ENCODE measurements at regions not wholly inside any gene's neighbourhood (a gene's known extent, or its start where the extent isn't known, plus 50 kb on each side); places are given as distances from the start of the nearest gene placed in this dataset.

DNA sequence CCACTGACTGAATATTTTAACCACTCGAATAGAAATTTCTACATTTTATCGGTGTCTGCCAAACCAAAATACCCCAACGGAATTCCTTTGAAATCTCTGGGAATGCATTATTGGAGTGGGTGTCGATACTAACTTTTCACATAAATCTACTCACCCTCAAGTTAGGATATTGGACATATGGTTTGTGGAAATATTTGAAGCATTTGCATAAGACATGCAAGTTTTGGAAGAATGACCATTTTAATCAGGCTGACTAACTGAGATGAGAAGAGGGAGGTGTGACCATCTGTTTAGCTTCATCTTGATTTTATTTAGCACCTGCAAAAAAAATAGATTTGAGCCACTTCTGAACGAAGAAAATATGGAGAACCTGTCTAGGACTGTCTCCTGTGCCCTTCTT, 61.2 kb downstream of the KLF6 start:
- no peak for DNase-seq (ENCODE audit: low read depth)

DNA sequence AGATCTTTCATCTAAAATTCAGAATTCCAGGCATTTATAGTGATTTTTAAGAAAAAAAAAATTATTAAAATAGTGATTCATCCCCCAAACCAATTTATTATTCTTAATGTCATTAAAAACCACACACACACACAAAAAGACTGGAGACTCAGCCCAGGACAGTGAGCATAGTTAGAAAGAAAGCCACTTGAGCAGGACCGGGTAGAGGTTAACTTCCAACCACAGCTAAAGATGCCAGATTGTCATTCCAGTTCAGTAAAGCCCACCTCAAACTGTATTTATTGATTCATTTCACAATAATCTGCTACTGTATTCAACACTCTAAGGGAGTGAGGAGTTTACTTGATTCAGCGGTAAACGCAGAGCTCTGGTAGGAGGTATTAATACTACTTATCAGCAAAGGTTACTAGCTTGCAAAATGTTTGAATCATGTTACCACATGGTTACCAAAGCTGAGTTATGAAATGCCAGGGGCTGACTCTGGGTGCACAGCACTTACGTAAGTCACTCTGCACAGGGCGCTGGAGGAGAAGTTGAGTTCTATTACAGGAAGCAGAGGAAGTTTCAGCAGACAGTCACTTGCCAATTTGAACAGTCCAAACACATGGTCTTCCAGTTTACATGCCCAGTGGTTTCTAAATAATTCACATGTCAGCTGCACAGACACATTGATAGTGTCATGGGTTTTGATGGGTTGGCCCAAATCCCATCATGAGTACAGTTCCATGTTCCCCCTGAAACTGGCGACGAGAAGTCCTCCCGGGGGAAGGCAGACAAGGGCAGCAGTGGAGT, 64.6 kb downstream of the KLF6 start:
- peak; percentile 50 for DNase-seq (ENCODE audit: low read depth)

DNA sequence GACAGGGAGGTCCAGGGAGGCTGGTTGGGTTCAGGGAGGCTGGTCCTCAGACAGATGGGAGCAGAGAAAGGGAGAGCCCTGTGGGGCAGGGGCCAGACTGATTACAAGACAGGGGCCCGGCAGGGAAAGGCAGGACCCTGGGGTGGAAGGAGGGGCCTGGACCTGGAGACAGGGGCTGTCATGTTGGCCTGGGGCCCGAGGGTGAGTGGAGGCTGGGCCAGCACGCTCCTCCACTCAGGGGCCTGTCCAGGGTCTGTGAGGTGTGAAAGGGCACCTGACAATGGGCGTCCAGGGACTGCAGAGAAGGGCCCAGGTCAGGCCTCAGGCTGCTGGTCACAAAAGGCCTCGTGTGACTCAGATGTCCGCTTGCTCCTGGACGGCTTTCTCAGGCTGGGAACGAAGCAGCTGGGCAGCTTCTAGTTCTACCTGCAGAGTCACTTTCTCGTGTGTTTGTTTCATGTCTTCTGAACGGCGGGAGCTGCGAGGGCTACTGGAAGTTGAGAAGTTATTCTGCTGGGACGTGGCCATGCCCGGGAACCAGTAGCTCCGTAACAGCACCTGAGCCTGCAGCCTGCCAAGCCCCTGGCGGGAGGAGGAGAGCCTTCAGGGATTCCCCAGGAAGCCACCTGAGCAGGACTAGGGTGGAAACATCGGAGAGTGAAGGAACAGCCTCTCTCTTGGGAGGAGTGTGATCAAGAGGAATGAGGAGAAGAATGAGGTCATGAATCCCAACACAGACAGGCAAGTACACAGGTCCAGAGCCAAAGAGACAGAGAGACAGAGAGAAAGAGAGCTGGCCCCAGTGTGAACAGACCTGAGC, 65.8 kb downstream of the KLF6 start:
- DNase-seq (ENCODE audit: low read depth) = no peak

DNA sequence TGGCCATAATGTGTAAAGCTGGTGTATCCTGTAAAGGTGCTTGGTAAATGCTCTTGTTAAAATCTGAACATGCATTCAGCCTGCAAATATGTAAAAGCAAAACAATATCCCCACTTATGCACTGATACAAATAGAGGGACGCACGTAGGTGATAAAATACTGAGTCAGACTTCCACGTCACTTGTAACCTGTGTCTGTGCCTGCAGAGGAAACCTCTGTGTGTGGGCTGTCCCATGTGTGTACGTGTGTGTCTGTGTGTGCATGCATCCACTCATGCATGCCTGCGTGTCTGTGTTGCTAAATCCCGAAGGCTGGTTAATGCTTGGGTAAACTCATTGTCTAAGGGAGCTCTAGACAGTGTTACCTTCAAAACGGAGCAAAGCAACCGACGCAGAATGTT, 68.9 kb downstream of the KLF6 start:
- no peak for DNase-seq (ENCODE audit: low read depth)

DNA sequence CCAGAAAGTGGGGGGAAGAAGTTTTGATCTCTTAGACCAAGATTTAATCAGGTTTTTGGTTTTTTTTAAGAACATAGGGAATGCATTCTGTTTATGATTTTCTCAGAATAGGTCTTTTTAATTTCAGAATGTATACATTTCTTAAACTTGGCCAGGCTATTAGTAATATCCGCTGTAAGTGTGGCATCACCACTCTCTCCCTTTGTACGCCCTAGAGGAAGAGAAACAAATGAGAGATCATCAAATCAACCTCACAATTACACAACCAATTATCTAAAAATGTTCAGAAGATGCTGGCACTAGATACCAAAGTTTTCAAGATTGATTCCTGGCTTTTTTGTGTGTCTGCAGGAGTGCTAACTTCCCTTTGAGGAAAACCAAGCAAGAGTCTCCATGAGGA, 70.0 kb downstream of the KLF6 start:
- DNase-seq (ENCODE audit: low read depth) = no peak

DNA sequence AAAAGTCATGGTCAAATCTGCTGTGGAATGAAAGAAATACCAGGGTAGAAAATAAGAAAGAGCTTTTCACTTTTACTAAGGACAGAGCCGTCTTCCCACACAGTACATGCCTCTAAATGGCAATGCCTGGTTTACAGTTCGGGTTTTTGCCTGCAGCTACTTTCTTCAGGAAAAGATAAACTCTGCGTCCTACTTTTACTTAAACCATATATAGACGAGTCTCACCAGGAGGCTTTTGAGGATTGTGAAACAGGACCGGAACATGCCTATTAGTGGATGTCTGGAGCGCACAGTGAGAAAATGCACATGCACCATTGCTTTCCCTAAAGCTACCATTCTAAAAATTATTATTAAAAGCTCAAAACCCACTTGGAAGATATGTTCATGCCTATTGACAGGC, 70.5 kb downstream of the KLF6 start:
- DNase-seq (ENCODE audit: low read depth) = no peak

DNA sequence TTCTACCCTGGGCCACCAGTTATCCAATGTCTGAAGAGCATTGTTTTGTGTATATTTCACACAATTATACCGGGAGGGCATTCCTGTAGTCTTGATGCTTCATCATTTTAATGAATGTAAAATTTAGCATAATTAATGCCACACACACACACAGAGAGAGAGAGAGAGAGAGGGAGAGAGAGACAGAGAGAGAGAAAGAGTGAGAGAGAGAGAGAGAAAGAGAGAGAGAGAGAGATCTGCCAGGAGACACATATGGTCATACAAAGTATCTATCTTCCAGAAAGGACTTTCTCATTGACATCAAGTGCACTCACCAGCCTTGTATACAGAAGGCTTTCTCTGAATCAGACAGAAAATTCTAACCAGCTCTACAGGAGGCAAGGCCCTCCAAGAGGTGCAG, 72.3 kb downstream of the KLF6 start:
- no peak for DNase-seq (ENCODE audit: low read depth)

DNA sequence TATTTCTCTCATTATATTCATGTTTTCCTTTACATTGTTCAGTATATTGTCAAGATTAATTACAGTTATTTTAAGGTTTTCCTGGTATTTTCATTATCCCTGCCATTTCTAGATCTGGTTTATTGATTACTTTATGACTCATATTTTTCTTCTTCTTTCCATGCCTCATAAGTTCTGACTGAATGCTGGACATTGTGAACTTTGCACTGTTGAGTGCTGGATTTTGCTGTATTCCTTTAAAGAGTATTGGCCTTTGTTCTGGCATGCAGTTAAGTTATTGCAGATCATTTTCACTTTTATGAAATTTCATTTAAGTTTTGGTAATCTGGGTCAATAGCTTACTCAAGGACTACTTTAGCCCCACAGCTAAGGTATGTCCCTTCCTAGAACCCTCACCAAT, 73.1 kb downstream of the KLF6 start:
- DNase-seq (ENCODE audit: low read depth) = no peak

DNA sequence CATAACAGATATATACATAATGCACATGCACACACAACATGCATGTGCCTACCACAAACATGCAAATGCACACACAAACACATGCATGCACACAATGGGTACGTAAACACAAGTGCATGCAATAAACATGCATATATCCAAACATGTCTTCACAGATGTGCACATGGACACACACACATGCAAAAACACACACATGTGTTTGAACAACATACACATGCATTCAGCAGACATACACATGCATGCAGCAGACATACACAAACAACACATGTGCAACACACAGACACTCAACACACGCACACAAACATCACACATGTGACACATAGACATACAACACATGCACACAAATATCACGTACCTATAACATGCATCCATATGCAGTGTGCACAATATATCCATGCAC, 74.2 kb downstream of the KLF6 start:
- DNase-seq (ENCODE audit: low read depth) = no peak

DNA sequence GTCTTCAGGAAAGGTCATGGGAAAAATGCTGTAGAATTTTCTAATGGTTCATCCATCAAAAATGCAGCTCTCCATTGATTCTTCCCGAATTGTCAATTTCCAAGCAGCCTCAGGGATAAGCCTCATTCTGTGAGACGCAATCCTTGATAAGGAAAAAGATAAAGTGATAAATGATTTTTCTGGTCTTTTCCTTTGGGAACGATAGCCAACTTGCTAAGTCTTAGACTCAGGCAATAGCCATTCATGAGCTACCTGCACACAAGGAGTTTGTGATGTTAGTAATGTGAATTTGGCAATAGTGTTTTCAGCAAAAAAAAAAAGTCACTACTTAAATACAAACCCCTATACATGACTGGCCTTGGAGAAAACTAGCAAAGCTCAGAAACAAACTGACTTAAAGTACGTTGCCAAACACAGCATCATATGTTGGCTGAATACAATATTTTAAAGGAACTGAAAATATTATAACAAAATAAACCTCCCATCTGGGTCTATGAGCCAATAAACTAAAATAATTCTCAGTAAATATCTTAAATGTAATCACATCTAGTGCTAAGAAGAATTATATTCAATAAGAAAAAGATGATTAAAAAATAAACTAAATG, 75.5 kb downstream of the KLF6 start:
- no peak for DNase-seq (ENCODE audit: low read depth)

DNA sequence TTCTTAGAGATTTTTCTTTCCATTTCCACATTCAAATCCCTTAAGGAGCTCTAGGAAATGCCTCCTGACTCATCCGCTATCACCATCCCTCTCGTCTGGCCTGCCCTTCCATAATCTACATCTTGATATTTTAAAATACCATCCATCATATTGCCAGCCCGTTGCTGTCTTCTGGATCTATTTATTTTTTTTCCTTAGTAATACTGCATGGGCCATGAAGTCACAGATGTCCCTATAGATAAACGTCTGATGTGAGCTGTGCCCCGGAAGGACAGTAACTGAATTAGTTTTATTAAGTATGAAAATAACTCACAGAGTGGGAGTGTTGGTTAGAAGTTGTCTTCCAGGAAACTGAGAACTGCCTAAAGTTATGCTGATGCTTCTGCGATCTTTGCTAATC, 76.2 kb downstream of the KLF6 start:
- DNase-seq (ENCODE audit: low read depth) = no peak

DNA sequence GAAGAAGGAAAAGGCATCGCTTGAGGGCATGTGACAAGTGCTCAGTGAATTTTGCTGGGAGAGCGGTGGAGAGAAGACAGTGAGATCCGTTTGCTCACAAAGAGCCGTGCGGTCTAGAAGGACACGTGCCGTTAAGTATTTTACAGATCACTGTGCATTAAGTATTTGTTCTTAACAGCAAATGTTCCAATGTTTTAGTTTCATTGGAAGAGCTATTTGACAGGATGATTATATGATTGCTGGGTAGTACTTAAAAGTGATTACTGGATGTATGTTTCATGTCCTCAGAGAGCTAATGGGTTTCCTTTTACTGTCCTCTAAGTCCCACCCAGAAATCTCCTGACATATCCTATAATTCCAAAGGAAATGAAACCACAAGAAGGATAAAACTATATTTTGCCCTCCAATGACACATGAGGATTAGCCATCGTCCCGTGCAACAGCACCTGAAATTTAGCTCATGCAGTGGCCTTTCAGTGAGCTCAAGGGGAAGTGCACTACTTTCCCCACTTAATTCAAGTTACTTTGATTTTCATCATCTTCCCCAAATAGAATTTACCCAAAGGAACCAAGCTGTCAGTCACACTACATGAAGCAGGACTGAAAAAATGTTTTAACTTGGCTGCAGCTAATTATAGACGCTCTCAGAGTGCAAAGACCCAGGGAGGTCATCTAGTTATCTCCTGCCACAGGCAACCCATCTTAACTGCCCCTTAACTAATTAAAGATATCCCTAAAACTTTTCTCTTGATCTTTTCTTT, 80.3 kb downstream of the KLF6 start:
- DNase-seq (ENCODE audit: low read depth) = no peak

DNA sequence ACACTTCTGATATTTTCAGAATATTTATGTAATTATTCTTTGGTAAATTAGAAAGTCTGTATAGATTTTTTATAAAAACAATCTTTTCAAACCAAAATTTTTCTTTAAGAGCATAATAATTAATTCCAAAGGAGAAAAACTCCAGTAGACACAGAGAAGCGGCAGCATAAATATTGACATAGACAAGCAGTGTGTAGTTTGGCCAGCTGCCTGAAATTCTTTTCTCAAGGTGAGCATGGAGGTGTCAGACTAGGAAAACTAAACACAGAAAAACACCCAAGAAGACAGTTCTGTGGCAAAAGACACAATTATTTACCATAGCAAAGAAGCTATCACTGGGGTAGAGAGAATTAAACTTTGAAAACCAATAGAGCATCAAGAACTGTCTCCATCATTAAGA, 82.4 kb downstream of the KLF6 start:
- DNase-seq (ENCODE audit: low read depth) = no peak

DNA sequence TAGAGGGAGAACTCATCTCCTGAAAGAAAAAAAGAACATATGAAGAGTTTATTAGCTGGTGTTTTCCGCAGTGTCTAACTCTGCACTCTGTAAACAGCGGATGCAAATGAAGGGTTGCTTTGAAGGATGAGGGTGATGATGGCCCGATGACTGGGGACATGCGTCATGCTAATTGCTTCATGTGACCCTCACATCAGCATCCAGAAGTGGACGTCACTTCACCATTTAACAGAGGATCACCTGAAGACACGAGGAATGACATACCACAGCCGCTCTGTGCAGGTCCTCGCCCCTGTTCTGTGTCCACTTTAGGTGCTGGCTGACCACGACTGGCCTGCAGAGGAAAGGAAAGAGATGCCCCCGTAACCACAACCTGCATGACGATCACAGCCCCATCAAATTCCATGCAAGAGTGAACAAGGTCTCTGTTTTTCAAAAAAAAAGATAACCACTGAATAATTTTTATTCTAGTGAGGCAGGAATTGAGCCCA, 82.9 kb downstream of the KLF6 start:
- no peak for DNase-seq (ENCODE audit: low read depth)

DNA sequence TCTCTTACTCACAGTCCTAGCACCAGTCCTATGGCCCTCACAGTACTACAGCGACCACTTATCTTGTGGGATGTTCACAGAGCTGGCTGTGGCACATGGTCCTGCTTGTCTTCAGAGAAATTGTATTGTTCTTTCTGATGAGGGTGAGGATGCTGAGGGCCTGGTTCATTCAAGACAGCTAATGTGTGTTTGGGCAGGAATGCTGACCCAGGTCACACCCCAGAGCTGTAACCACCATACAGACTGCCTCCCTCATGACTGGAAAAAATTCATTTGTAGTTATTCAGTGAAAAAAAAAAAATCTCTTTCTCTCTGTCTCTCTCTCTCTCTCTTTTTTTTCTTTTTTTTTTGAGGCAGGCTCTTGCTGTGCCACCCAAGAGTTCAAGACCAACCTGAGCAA, 83.5 kb downstream of the KLF6 start:
- no peak for DNase-seq (ENCODE audit: low read depth)

DNA sequence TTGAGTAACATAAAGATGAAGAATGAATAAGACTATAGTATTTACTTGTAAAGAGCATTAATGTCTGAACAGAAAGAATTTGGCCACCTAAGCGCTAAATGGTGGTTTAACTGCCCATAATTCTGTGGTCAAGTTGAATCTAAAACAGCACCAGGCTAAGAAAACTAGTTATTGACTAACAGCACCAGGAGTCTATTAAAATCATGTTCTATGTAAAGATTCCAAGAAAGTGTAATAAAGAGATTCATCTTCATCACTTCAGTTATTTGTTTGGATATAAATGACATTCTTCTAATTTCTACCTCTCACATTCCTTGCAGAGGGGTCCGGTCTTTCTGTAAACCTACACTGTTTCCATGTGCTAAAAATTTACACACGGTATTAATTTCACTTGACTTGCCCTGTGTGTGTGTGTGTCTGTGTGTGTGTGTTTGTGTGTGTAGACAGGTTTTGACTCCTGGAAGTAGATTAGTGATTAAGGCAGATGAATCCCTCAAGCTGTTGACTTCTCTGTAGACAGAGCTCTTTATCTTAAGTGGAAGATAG, 84.4 kb downstream of the KLF6 start:
- DNase-seq (ENCODE audit: low read depth) = no peak

DNA sequence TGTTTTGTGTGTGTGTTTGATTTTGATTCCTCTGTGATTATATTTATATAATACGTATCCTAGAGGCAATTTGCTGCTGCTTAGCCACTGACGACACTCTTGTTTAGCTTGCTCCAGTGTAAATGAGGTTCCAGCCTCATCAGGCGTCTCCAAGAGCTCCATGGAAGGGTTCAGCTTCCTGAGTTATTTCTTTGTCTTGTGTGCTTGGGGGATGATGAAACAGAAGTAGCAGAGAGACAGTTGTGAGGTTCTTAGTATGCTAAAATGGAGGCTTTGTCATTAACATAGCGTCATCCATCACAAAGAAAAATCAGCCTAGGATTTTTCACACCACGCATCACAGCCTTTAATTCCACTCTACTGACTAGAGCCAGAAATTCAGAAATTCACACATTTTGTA, 85.1 kb downstream of the KLF6 start:
- DNase-seq (ENCODE audit: low read depth) = no peak

DNA sequence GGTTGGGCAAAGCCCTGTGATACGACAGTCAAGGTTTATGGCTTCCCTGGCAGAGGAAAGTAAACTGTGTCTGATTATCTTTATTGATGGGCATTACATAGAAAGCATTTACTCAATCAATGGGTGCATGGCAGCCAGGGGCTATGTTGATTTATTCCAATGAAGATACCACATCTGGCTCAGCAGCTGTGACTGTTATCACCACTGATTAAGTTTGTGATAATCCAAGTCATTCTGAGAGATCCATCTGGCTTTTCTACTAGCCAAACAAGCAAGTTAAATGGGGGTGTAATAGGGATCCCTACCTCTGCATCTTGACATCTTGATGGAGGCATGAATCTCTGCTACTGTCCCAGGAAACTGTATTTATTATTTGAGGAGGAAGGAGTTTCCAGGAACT, 86.7 kb downstream of the KLF6 start:
- DNase-seq (ENCODE audit: low read depth) = no peak

DNA sequence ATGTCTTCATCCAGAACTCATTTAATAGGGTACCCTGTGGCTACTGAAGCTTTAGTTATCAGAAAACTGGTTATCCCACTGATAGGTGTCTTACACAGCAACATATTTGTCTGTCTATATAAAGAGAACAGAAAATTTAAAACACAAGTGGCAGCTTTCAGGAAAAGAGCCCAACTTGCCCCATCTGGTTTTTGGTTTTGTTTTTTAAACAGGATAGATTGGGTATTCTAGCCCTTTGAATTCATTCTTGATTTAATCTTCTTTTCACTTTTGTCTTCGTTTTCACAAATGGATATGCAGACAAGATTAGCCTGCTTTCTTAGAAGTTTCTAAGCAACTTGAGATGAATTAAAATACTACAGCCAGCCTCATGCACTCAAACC, 91.3 kb downstream of the KLF6 start:
- no peak for DNase-seq (ENCODE audit: low read depth)

DNA sequence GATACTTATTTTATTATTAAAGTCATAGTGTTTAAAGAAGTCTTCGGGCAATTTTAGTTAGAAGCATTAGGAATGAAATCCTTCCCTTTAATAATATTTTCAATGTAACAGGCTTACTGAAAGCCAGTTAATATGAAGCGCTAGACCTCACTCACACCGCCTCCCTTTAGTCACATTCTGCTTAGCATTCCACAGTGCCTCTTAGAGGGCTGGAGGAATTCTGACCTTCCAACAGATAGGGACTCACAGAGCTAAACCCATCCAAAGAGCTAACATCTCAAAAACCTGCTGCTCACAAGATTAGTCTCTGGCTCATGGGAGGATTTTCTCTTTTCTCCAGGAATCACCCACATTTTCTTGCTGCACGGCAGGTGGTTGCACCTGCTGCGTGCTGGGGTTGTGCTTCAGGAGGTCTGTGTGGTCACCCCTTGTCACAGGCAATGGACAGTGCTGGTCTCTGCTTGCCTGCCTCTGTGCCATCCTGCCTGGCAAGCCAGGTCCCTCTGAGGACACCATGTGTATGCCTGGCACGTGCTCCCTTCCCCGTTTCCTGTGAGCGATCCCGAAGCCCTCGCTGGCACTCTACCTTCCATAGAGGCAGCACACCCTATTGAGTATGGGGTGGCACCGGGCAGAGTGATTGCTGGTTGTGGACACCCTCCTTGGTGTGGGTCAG, 91.8 kb downstream of the KLF6 start:
- no peak for DNase-seq (ENCODE audit: low read depth)

DNA sequence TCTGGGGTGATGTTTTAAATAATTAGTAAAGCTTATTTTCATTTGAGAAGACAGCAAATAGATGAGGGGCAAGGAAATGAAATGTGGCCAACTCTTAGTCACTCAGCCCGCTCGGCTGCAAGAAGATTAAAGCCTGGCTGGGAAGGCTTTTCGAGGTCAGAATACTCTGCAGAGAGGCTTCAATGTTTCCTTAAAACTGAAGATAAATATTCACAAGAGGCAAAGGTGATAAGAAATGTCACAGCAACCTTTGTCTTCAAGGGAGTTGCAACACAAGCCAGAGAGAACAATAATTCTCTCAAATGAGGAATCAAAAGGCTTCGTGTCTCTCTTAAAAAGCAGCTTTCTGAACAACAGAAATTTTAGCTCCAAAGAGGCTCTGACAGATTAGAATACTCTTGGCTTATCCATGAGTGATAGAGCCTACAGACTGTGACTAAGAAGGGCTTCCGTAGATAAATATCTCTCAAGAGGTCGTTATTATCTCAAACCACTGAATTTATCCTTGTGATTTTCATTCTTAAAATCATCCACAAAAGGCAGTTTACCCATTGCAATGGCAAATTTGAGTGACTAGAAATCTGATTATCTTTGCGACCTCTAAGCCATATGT, 92.5 kb downstream of the KLF6 start:
- peak; percentile 17 for DNase-seq (ENCODE audit: low read depth)

Data from Daoy (cell line).